WTC11 (cell line): ENCODE measurements at regions not wholly inside any gene's neighbourhood (a gene's known extent, or its start where the extent isn't known, plus 50 kb on each side); places are given as distances from the start of the nearest gene placed in this dataset.

Experiments
- ATAC-seq: fragments of 200-7000 bp; cut with Tn5 transposase; 2 replicates; pipeline ENCODE4 v1.10.0; 2021; ENCODE audit warnings: mild to moderate bottlenecking, moderate library complexity
- CTCF ChIA-PET: fragments of 300-600 bp; sonication (Branson Sonifier 250); formaldehyde crosslinking; loops from one replicate; lab custom pipeline; 2021; ENCODE audit warnings: antibody characterized with exemption; lab: Charles Lee
- POLR2A ChIA-PET: fragments of 350-600 bp; sonication (Branson Sonifier 250); formaldehyde crosslinking; loops from one replicate; lab custom pipeline; 2021; ENCODE audit warnings: antibody characterized with exemption; lab: Charles Lee
- DNase-seq: peaks from one replicate; pipeline ENCODE4 v3.0.0; 2021; ENCODE audit warnings: low spot score
- H3K27ac Mint-ChIP-seq: 2 replicates; pipeline ENCODE4 v1.8.0; 2021; ENCODE audit warnings: mixed read lengths
- H3K27me3 Mint-ChIP-seq: 2 replicates; pipeline ENCODE4 v1.8.0; 2021; ENCODE audit warnings: low read depth, mild to moderate bottlenecking, moderate library complexity, mixed read lengths
- H3K36me3 Mint-ChIP-seq: 2 replicates; pipeline ENCODE4 v1.8.0; 2021; ENCODE audit warnings: mixed read lengths
- H3K4me1 Mint-ChIP-seq: 2 replicates; pipeline ENCODE4 v1.8.0; 2022; ENCODE audit warnings: mixed read lengths
- H3K4me3 Mint-ChIP-seq: 2 replicates; pipeline ENCODE4 v1.8.0; 2021; ENCODE audit warnings: mild to moderate bottlenecking, moderate library complexity, mixed read lengths
- H3K9me3 Mint-ChIP-seq: 2 replicates; pipeline ENCODE4 v1.8.0; 2021; ENCODE audit warnings: mixed read lengths
- CREB1 ChIP-seq: sonication (generic); formaldehyde crosslinking; IDR thresholded peaks from 2 replicates; pipeline ENCODE4 v1.8.0; 2023; ENCODE audit warnings: mild to moderate bottlenecking, missing genetic modification reagents
- KAT7 ChIP-seq: sonication (generic); formaldehyde crosslinking; IDR thresholded peaks from 2 replicates; pipeline ENCODE4 v1.8.1; 2023; ENCODE audit warnings: missing genetic modification reagents, mild to moderate bottlenecking, borderline replicate concordance
- NFATC4 ChIP-seq: fragments of 250-450 bp; sonication (Bioruptor Pico); IDR thresholded peaks from 2 replicates; pipeline ENCODE4 v1.9.0; 2021; ENCODE audit warnings: mild to moderate bottlenecking
- NFYB ChIP-seq: sonication (generic); formaldehyde crosslinking; conservative IDR thresholded peaks from 2 replicates; pipeline ENCODE4 v1.8.0; 2022; ENCODE audit warnings: low read depth, missing genetic modification reagents
- PRRX2 ChIP-seq: fragments of 250-450 bp; sonication (Bioruptor Pico); IDR thresholded peaks from 2 replicates; pipeline ENCODE4 v1.8.0; 2021; ENCODE audit warnings: mild to moderate bottlenecking
- SMAD3 ChIP-seq: sonication (generic); formaldehyde crosslinking; IDR thresholded peaks from 2 replicates; pipeline ENCODE4 v1.8.0; 2022; ENCODE audit warnings: missing genetic modification reagents, mild to moderate bottlenecking, borderline replicate concordance
- SP1 ChIP-seq: sonication (generic); formaldehyde crosslinking; conservative IDR thresholded peaks from 2 replicates; pipeline ENCODE4 v1.8.1; 2022; ENCODE audit warnings: missing genetic modification reagents
- TEAD4 ChIP-seq: sonication (generic); formaldehyde crosslinking; IDR thresholded peaks from 2 replicates; pipeline ENCODE4 v1.8.0; 2022; ENCODE audit warnings: mild to moderate bottlenecking, missing genetic modification reagents
- ZNF138 ChIP-seq: sonication (generic); formaldehyde crosslinking; conservative IDR thresholded peaks from 2 replicates; pipeline ENCODE4 v1.8.1; 2022; ENCODE audit warnings: mild to moderate bottlenecking, moderate library complexity, missing genetic modification reagents
- ZNF219 ChIP-seq: sonication (generic); formaldehyde crosslinking; IDR thresholded peaks from 2 replicates; pipeline ENCODE4 v1.8.0; 2023; ENCODE audit warnings: missing genetic modification reagents, mild to moderate bottlenecking, borderline replicate concordance
- ZNF396 ChIP-seq: fragments of 250-450 bp; sonication (Bioruptor Pico); IDR thresholded peaks from 2 replicates; pipeline ENCODE4 v1.8.0; 2021; ENCODE audit warnings: mild to moderate bottlenecking, moderate library complexity, borderline replicate concordance
- ZNF671 ChIP-seq: fragments of 250-450 bp; sonication (Bioruptor Pico); IDR thresholded peaks from 2 replicates; pipeline ENCODE4 v1.8.0; 2021; ENCODE audit warnings: mild to moderate bottlenecking
- TF ChIP-seq, protein P1 (sequence below): sonication (generic); formaldehyde crosslinking; IDR thresholded peaks from 2 replicates; pipeline ENCODE4 v1.8.1; 2022; ENCODE audit warnings: low read depth, mild to moderate bottlenecking, moderate library complexity, missing genetic modification reagents, borderline replicate concordance
- TF ChIP-seq, protein P2 (sequence below): sonication (generic); formaldehyde crosslinking; IDR thresholded peaks from 2 replicates; pipeline ENCODE4 v1.8.1; 2023; ENCODE audit warnings: mild to moderate bottlenecking, missing genetic modification reagents, moderate library complexity
- TF ChIP-seq, protein P3 (sequence below): fragments of 250-450 bp; sonication (Bioruptor Pico); IDR thresholded peaks from 2 replicates; pipeline ENCODE4 v1.9.0; 2021; ENCODE audit warnings: moderate library complexity, mild to moderate bottlenecking, inconsistent platforms, borderline replicate concordance
- TF ChIP-seq, protein P4 (sequence below): sonication (generic); formaldehyde crosslinking; IDR thresholded peaks from 2 replicates; pipeline ENCODE4 v1.8.1; 2022; ENCODE audit warnings: mild to moderate bottlenecking, moderate library complexity, missing genetic modification reagents
- TF ChIP-seq, protein P5 (sequence below): fragments of 250-450 bp; sonication (Bioruptor Pico); IDR thresholded peaks from 2 replicates; pipeline ENCODE4 v1.9.0; 2021; ENCODE audit warnings: mild to moderate bottlenecking, borderline replicate concordance
- TF ChIP-seq, protein P6 (sequence below): fragments of 200-600 bp; IDR thresholded peaks from 2 replicates; pipeline ENCODE4 v1.8.0; 2022; ENCODE audit warnings: antibody characterized with exemption
- TF ChIP-seq, protein P7 (sequence below): sonication (generic); formaldehyde crosslinking; conservative IDR thresholded peaks from 2 replicates; pipeline ENCODE4 v1.8.1; 2022; ENCODE audit warnings: mild to moderate bottlenecking, missing genetic modification reagents
- TF ChIP-seq, protein P8 (sequence below): sonication (generic); formaldehyde crosslinking; IDR thresholded peaks from 2 replicates; pipeline ENCODE4 v1.8.1; 2023; ENCODE audit warnings: mild to moderate bottlenecking, missing genetic modification reagents
- TF ChIP-seq, protein P9 (sequence below): sonication (generic); formaldehyde crosslinking; IDR thresholded peaks from 2 replicates; pipeline ENCODE4 v1.8.0; 2022; ENCODE audit warnings: mild to moderate bottlenecking, missing genetic modification reagents

DNA sequence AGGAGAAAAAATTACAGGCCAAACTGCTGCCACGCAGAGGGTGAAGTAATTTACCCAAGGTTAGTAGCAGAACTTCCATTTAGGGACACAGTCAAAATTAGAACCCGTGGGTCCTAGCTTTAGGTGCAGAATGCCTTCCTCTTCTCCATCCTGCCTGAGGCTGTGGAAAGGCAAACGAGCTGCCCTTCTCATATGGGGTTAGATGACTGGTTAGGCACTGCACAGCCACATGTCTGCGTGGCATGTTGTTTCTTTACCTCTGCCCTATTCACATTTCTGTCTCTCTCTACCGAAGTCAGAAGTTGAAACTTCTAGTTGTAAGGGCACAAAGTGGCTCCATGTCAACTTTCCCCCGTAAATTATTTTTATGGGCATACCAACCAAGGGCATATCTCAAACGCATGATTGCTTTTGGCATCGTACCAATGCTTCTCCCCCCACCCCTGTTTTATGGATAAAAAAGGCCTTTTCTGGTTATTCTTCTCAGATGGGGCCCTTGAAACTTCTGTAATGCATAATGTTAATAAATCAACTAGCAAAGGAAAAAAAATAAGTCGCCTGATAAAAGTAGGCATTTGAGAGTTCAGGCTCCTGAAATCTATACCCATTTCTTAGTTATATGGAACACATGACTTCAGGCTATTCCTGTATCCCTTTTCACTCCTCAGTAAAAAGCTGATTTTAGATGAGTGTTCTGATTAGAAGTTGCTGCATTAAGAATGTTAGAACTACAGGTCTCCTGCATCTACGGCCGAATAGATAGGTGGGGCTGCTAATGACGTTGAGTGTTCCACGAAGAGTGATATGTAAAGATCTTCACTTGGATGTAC lies 139.6 kb upstream of the NRIP1 start:
- TF ChIP-seq, protein P1, sequence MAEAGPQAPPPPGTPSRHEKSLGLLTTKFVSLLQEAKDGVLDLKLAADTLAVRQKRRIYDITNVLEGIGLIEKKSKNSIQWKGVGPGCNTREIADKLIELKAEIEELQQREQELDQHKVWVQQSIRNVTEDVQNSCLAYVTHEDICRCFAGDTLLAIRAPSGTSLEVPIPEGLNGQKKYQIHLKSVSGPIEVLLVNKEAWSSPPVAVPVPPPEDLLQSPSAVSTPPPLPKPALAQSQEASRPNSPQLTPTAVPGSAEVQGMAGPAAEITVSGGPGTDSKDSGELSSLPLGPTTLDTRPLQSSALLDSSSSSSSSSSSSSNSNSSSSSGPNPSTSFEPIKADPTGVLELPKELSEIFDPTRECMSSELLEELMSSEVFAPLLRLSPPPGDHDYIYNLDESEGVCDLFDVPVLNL (CRISPR knock-in tag) = no peak
- TF ChIP-seq CREB1 (CRISPR knock-in tag) (no peak), ZNF396 (CRISPR knock-in tag) (no peak), SP1 (no peak), KAT7 (CRISPR knock-in tag) (no peak)
- CTCF ChIA-PET = no interaction called here
- no peak overlapping the region for H3K4me3 Mint-ChIP-seq
- H3K27ac Mint-ChIP-seq = no peak overlapping the region
- DNase-seq (no peak), ATAC-seq (no peak)
- no peaks in the 10 kb centered on the region for H3K27me3 Mint-ChIP-seq
- H3K9me3 Mint-ChIP-seq = no peaks in the 10 kb centered on the region
- H3K36me3 Mint-ChIP-seq = no peaks in the 10 kb centered on the region
- no peaks in the 10 kb centered on the region for H3K4me1 Mint-ChIP-seq
- POLR2A ChIA-PET = interaction anchor here (0.5 kb wide), 1 partner anchor 16 kb away, joined by 3 read pairs; no protein-coding TSS in a partner anchor

DNA sequence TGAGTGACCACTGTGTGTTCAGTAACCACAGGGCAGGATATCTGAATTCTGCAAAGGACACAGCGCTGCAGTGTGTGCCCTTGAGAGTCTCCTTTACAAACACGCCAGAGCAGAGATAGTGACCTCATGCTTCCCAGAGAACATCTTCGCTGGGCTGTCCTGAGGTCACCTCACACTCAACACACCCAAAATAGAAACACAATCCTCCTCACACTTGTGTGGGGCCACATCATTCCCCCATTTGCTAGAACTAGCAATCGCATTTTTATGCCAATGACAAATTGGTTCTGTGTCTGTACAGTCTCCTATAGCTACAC lies 140.1 kb upstream of the NRIP1 start:
- no peak for ATAC-seq
- Mint-ChIP-seq H3K27me3 (no peaks in the 10 kb centered on the region), H3K36me3 (no peaks in the 10 kb centered on the region), H3K9me3 (no peaks in the 10 kb centered on the region), H3K4me3 (no peak overlapping the region), H3K4me1 (no peaks in the 10 kb centered on the region), H3K27ac (no peak overlapping the region)
- CTCF ChIA-PET = no interaction called here
- no peak for DNase-seq
- TF ChIP-seq NFATC4 (no peak), NFYB (no peak), TEAD4 (CRISPR knock-in tag) (no peak), ZNF671 (no peak), CREB1 (CRISPR knock-in tag) (no peak), ZNF396 (CRISPR knock-in tag) (no peak), SMAD3 (CRISPR knock-in tag) (no peak), ZNF138 (no peak), ZNF219 (CRISPR knock-in tag) (no peak), PRRX2 (CRISPR knock-in tag) (no peak)
- TF ChIP-seq, protein P2, sequence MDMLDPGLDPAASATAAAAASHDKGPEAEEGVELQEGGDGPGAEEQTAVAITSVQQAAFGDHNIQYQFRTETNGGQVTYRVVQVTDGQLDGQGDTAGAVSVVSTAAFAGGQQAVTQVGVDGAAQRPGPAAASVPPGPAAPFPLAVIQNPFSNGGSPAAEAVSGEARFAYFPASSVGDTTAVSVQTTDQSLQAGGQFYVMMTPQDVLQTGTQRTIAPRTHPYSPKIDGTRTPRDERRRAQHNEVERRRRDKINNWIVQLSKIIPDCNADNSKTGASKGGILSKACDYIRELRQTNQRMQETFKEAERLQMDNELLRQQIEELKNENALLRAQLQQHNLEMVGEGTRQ (CRISPR knock-in tag) = no peak
- TF ChIP-seq, protein P3, sequence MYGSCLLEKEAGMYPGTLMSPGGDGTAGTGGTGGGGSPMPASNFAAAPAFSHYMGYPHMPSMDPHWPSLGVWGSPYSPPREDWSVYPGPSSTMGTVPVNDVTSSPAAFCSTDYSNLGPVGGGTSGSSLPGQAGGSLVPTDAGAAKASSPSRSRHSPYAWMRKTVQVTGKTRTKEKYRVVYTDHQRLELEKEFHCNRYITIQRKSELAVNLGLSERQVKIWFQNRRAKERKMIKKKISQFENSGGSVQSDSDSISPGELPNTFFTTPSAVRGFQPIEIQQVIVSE (CRISPR knock-in tag) = no peak
- TF ChIP-seq, protein P4, sequence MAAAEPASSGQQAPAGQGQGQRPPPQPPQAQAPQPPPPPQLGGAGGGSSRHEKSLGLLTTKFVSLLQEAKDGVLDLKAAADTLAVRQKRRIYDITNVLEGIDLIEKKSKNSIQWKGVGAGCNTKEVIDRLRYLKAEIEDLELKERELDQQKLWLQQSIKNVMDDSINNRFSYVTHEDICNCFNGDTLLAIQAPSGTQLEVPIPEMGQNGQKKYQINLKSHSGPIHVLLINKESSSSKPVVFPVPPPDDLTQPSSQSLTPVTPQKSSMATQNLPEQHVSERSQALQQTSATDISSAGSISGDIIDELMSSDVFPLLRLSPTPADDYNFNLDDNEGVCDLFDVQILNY = no peak
- TF ChIP-seq, protein P5, sequence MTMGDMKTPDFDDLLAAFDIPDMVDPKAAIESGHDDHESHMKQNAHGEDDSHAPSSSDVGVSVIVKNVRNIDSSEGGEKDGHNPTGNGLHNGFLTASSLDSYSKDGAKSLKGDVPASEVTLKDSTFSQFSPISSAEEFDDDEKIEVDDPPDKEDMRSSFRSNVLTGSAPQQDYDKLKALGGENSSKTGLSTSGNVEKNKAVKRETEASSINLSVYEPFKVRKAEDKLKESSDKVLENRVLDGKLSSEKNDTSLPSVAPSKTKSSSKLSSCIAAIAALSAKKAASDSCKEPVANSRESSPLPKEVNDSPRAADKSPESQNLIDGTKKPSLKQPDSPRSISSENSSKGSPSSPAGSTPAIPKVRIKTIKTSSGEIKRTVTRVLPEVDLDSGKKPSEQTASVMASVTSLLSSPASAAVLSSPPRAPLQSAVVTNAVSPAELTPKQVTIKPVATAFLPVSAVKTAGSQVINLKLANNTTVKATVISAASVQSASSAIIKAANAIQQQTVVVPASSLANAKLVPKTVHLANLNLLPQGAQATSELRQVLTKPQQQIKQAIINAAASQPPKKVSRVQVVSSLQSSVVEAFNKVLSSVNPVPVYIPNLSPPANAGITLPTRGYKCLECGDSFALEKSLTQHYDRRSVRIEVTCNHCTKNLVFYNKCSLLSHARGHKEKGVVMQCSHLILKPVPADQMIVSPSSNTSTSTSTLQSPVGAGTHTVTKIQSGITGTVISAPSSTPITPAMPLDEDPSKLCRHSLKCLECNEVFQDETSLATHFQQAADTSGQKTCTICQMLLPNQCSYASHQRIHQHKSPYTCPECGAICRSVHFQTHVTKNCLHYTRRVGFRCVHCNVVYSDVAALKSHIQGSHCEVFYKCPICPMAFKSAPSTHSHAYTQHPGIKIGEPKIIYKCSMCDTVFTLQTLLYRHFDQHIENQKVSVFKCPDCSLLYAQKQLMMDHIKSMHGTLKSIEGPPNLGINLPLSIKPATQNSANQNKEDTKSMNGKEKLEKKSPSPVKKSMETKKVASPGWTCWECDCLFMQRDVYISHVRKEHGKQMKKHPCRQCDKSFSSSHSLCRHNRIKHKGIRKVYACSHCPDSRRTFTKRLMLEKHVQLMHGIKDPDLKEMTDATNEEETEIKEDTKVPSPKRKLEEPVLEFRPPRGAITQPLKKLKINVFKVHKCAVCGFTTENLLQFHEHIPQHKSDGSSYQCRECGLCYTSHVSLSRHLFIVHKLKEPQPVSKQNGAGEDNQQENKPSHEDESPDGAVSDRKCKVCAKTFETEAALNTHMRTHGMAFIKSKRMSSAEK = no peak
- TF ChIP-seq, protein P6, sequence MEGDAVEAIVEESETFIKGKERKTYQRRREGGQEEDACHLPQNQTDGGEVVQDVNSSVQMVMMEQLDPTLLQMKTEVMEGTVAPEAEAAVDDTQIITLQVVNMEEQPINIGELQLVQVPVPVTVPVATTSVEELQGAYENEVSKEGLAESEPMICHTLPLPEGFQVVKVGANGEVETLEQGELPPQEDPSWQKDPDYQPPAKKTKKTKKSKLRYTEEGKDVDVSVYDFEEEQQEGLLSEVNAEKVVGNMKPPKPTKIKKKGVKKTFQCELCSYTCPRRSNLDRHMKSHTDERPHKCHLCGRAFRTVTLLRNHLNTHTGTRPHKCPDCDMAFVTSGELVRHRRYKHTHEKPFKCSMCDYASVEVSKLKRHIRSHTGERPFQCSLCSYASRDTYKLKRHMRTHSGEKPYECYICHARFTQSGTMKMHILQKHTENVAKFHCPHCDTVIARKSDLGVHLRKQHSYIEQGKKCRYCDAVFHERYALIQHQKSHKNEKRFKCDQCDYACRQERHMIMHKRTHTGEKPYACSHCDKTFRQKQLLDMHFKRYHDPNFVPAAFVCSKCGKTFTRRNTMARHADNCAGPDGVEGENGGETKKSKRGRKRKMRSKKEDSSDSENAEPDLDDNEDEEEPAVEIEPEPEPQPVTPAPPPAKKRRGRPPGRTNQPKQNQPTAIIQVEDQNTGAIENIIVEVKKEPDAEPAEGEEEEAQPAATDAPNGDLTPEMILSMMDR = no peak
- TF ChIP-seq, protein P7, sequence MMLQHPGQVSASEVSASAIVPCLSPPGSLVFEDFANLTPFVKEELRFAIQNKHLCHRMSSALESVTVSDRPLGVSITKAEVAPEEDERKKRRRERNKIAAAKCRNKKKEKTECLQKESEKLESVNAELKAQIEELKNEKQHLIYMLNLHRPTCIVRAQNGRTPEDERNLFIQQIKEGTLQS = no peak
- TF ChIP-seq, protein P8, sequence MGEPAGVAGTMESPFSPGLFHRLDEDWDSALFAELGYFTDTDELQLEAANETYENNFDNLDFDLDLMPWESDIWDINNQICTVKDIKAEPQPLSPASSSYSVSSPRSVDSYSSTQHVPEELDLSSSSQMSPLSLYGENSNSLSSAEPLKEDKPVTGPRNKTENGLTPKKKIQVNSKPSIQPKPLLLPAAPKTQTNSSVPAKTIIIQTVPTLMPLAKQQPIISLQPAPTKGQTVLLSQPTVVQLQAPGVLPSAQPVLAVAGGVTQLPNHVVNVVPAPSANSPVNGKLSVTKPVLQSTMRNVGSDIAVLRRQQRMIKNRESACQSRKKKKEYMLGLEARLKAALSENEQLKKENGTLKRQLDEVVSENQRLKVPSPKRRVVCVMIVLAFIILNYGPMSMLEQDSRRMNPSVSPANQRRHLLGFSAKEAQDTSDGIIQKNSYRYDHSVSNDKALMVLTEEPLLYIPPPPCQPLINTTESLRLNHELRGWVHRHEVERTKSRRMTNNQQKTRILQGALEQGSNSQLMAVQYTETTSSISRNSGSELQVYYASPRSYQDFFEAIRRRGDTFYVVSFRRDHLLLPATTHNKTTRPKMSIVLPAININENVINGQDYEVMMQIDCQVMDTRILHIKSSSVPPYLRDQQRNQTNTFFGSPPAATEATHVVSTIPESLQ (CRISPR knock-in tag) = no peak
- TF ChIP-seq, protein P9, sequence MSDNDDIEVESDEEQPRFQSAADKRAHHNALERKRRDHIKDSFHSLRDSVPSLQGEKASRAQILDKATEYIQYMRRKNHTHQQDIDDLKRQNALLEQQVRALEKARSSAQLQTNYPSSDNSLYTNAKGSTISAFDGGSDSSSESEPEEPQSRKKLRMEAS (CRISPR knock-in tag) = no peak
- POLR2A ChIA-PET = no interaction called here
